H1 (cell line): ENCODE measurements at regions not wholly inside any gene's neighbourhood (a gene's known extent, or its start where the extent isn't known, plus 50 kb on each side); places are given as distances from the start of the nearest gene placed in this dataset.

Source experiments
- CTCF ChIA-PET: fragments of 300-600 bp; sonication (Branson Sonifier 250); formaldehyde crosslinking; loops from one replicate; lab custom pipeline; 2021; ENCODE audit not compliant: partially characterized antibody; lab: Charles Lee
- POLR2A ChIA-PET: fragments of 300-600 bp; sonication (Branson Sonifier 250); formaldehyde crosslinking; loops from one replicate; lab custom pipeline; 2021; ENCODE audit warnings: inconsistent platforms; ENCODE audit not compliant: partially characterized antibody; lab: Charles Lee
- DNase-seq, 2 experiments: peaks; one replicate each; pipeline versions ENCODE4 v3.0.0 to v3.0.0-alpha.2; 2010 to 2022; ENCODE audit warnings: low spot score in 2 of 2, low read depth in 1 of 2, mixed read lengths in 1 of 2
- FAIRE-seq: peaks from 2 replicates; lab custom pipeline; 2011; peaks lifted over from hg19 to GRCh38; lab: Jason Lieb, UNC
- H2AFZ ChIP-seq: 2 replicates; pipeline ENCODE4 v1.8.1; 2012; ENCODE audit warnings: low read length, inconsistent platforms
- H2AK5ac ChIP-seq: 2 replicates; pipeline ENCODE4 v1.6.1; 2013; ENCODE audit warnings: low read depth, low read length
- H2BK120ac ChIP-seq: replicated peaks from 2 replicates; pipeline ENCODE3; 2013; ENCODE audit warnings: low read depth, low read length, inconsistent platforms
- H2BK12ac ChIP-seq: 2 replicates; pipeline ENCODE4 v1.6.1; 2013; ENCODE audit warnings: low read depth, low read length
- H2BK15ac ChIP-seq: 2 replicates; pipeline ENCODE4 v1.6.1; 2013; ENCODE audit warnings: low read length
- H2BK20ac ChIP-seq: 2 replicates; pipeline ENCODE4 v1.6.1; 2013; ENCODE audit warnings: low read length
- H2BK5ac ChIP-seq: 2 replicates; pipeline ENCODE4 v1.6.1; 2013; ENCODE audit warnings: low read depth, low read length
- H3K14ac ChIP-seq: 2 replicates; pipeline ENCODE4 v1.6.1; 2013; ENCODE audit warnings: inconsistent platforms; ENCODE audit not compliant: insufficient read length
- H3K18ac ChIP-seq: 2 replicates; pipeline ENCODE4 v1.6.1; 2013; ENCODE audit warnings: low read length; ENCODE audit errors: extremely low read depth
- H3K23ac ChIP-seq: 2 replicates; pipeline ENCODE4 v1.6.1; 2013; ENCODE audit warnings: inconsistent platforms; ENCODE audit not compliant: insufficient read length
- H3K23me2 ChIP-seq: 2 replicates; pipeline ENCODE4 v1.6.1; 2013; ENCODE audit warnings: low read depth, low read length
- H3K27ac ChIP-seq: 2 replicates; pipeline ENCODE4 v1.6.1; 2011; ENCODE audit warnings: low read depth, low read length, inconsistent platforms
- H3K27me3 ChIP-seq, 4 experiments: replicated peaks in 1 of 4; 1 replicate in 1 of 4; 2 replicates in 3 of 4; pipeline versions ENCODE4 v1.6.1 to v1.8.1; 2011 to 2013; ENCODE audit warnings: low read length in 3 of 4, mild to moderate bottlenecking in 3 of 4, inconsistent platforms in 2 of 4, mixed read lengths in 2 of 4, moderate library complexity in 1 of 4; ENCODE audit not compliant: control insufficient read depth in 3 of 4, insufficient read depth in 3 of 4; ENCODE audit errors: extremely low read depth in 1 of 4
- H3K36me3 ChIP-seq, 4 experiments: 2 replicates each; pipeline versions ENCODE4 v1.6.1 to v1.8.1; 2011 to 2013; ENCODE audit warnings: mild to moderate bottlenecking in 4 of 4, low read length in 3 of 4, moderate library complexity in 2 of 4, control low read depth in 1 of 4, inconsistent platforms in 1 of 4; ENCODE audit not compliant: insufficient read depth in 4 of 4, control insufficient read depth in 2 of 4
- H3K4ac ChIP-seq: replicated peaks from 2 replicates; pipeline ENCODE3; 2013; ENCODE audit warnings: low read length, low read depth, mixed read lengths, inconsistent platforms; ENCODE audit not compliant: insufficient read length
- H3K4me1 ChIP-seq, 4 experiments: replicated peaks in 1 of 4; 1 replicate in 1 of 4; 2 replicates in 3 of 4; pipeline versions ENCODE4 v1.6.1 to v1.8.1; 2011 to 2013; ENCODE audit warnings: low read length in 3 of 4, inconsistent platforms in 2 of 4, mixed read lengths in 1 of 4; ENCODE audit not compliant: insufficient read depth in 4 of 4, control insufficient read depth in 3 of 4
- H3K4me2 ChIP-seq, 2 experiments: 2 replicates each; pipeline versions ENCODE4 v1.6.1 to v1.8.1; 2011 to 2013; ENCODE audit warnings: low read depth in 2 of 2, low read length in 2 of 2, control low read depth in 1 of 2, inconsistent platforms in 1 of 2, mild to moderate bottlenecking in 1 of 2; ENCODE audit not compliant: insufficient read depth in 1 of 2
- H3K4me3 ChIP-seq, 4 experiments: fragments of 200-600, 300-600 bp in 1 of 4; sonication (generic), shearing (Covaris generic), sonication (Bioruptor Twin) in 1 of 4; 2 replicates each; pipeline versions ENCODE4 v1.5.1 to v1.8.1; 2011 to 2016; ENCODE audit warnings: low read length in 4 of 4, low read depth in 3 of 4, control low read depth in 2 of 4, inconsistent platforms in 2 of 4, mild to moderate bottlenecking in 2 of 4, mixed read lengths in 1 of 4, moderate library complexity in 1 of 4; ENCODE audit not compliant: insufficient read depth in 2 of 4; ENCODE audit errors: extremely low read depth in 1 of 4
- H3K56ac ChIP-seq: replicated peaks from 2 replicates; pipeline ENCODE3; 2013; ENCODE audit warnings: low read depth, mild to moderate bottlenecking, mixed read lengths, low read length, inconsistent platforms; ENCODE audit not compliant: insufficient read length
- H3K79me1 ChIP-seq: 2 replicates; pipeline ENCODE4 v1.6.1; 2013; ENCODE audit warnings: low read depth, low read length, control low read depth
- H3K79me2 ChIP-seq, 2 experiments: 2 replicates each; pipeline versions ENCODE4 v1.6.1 to v1.8.1; 2012 to 2013; ENCODE audit warnings: low read length in 2 of 2, mild to moderate bottlenecking in 2 of 2, inconsistent platforms in 1 of 2; ENCODE audit not compliant: insufficient read depth in 2 of 2, control insufficient read depth in 1 of 2
- H3K9ac ChIP-seq, 4 experiments: replicated peaks in 1 of 4; 1 replicate in 1 of 4; 2 replicates in 3 of 4; pipeline versions ENCODE4 v1.6.1 to v1.8.1; 2011 to 2013; ENCODE audit warnings: low read depth in 3 of 4, low read length in 3 of 4, control low read depth in 2 of 4, mild to moderate bottlenecking in 2 of 4, moderate library complexity in 2 of 4, inconsistent platforms in 1 of 4; ENCODE audit errors: extremely low read depth in 1 of 4
- H3K9me3 ChIP-seq, 2 experiments: 2 replicates each; pipeline versions ENCODE4 v1.6.1 to v1.8.1; 2012 to 2013; ENCODE audit warnings: mild to moderate bottlenecking in 2 of 2, moderate library complexity in 2 of 2, control low read depth in 1 of 2, inconsistent platforms in 1 of 2, low read depth in 1 of 2, low read length in 1 of 2, mixed read lengths in 1 of 2; ENCODE audit not compliant: insufficient read depth in 2 of 2
- H4K20me1 ChIP-seq, 2 experiments: replicated peaks in 1 of 2; 2 replicates each; pipeline versions ENCODE3 to v1.8.1; 2011 to 2013; ENCODE audit warnings: inconsistent platforms in 2 of 2, low read length in 2 of 2, mild to moderate bottlenecking in 1 of 2; ENCODE audit not compliant: insufficient read depth in 2 of 2, control insufficient read depth in 1 of 2
- H4K5ac ChIP-seq: 2 replicates; pipeline ENCODE4 v1.6.1; 2013; ENCODE audit warnings: low read length, low read depth, mixed read lengths, inconsistent platforms; ENCODE audit not compliant: insufficient read length
- H4K8ac ChIP-seq: 2 replicates; pipeline ENCODE4 v1.8.0; 2013; ENCODE audit warnings: mild to moderate bottlenecking, moderate library complexity, low read length, inconsistent platforms; ENCODE audit not compliant: insufficient read depth; ENCODE audit errors: extremely low read depth
- H4K91ac ChIP-seq: replicated peaks from 2 replicates; pipeline ENCODE3; 2013; ENCODE audit warnings: low read length, mixed read lengths, inconsistent platforms; ENCODE audit not compliant: insufficient read length
- CBX5 ChIP-seq: fragments of 300-800, 300-1000 bp; sonication (generic); IDR thresholded peaks from 2 replicates; pipeline ENCODE4 v1.7.1; 2016; ENCODE audit warnings: antibody characterized with exemption, low read length, low read depth
- CBX8 ChIP-seq: fragments of 300-800, 300-1000 bp; sonication (generic); IDR thresholded peaks from 2 replicates; pipeline ENCODE4 v1.7.1; 2016; ENCODE audit warnings: low read depth, low read length, borderline replicate concordance
- CEBPB ChIP-seq: IDR thresholded peaks from 2 replicates; pipeline ENCODE4 v1.6.1; 2012; ENCODE audit warnings: low read depth, low read length
- CHD1 ChIP-seq: IDR thresholded peaks from 2 replicates; pipeline ENCODE4 v1.6.1; 2012; ENCODE audit warnings: low read depth, low read length, improper control_type of control experiment
- KDM4A ChIP-seq: IDR thresholded peaks from one replicate; pipeline ENCODE4 v1.7.1; 2012; ENCODE audit warnings: low read depth, mild to moderate bottlenecking, moderate library complexity, low read length, inconsistent platforms; ENCODE audit not compliant: severe bottlenecking
- KDM5A ChIP-seq: fragments of 200-600 bp; IDR thresholded peaks from 2 replicates; pipeline ENCODE4 v1.7.1; 2012; ENCODE audit warnings: mild to moderate bottlenecking, low read length, inconsistent platforms, mixed read lengths
- RBBP5 ChIP-seq: IDR thresholded peaks from 2 replicates; pipeline ENCODE4 v1.7.1; 2012; ENCODE audit warnings: low read depth, mild to moderate bottlenecking, inconsistent platforms, low read length, moderate library complexity, borderline replicate concordance
- RNF2 ChIP-seq: fragments of 200-900, 300-1000 bp; sonication (generic); IDR thresholded peaks from 2 replicates; pipeline ENCODE4 v1.7.1; 2016; ENCODE audit warnings: borderline replicate concordance, low read depth, mild to moderate bottlenecking, antibody characterized with exemption, low read length; ENCODE audit not compliant: poor library complexity, severe bottlenecking; ENCODE audit errors: missing control alignments
- RXRA ChIP-seq: IDR thresholded peaks from 2 replicates; pipeline ENCODE4 v1.6.1; 2011; ENCODE audit warnings: low read depth, mild to moderate bottlenecking, low read length, moderate library complexity; ENCODE audit not compliant: insufficient read depth
- SIN3A ChIP-seq, 2 experiments: IDR thresholded peaks in 1 of 2; conservative IDR thresholded peaks in 1 of 2; 2 replicates each; pipeline ENCODE4 v1.6.1; 2011 to 2012; ENCODE audit warnings: low read length in 2 of 2, improper control_type of control experiment in 1 of 2, low read depth in 1 of 2, mild to moderate bottlenecking in 1 of 2
- SP2 ChIP-seq: IDR thresholded peaks from 2 replicates; pipeline ENCODE4 v1.6.1; 2012; ENCODE audit warnings: mild to moderate bottlenecking, low read length, inconsistent platforms
- TEAD4 ChIP-seq: IDR thresholded peaks from 2 replicates; pipeline ENCODE4 v1.6.1; 2012; ENCODE audit warnings: low read depth, low read length, inconsistent platforms, mixed read lengths
- WGBS, 2 experiments: shearing (Covaris generic) in 1 of 2; methylation state at CpG; one replicate each; pipeline versions ENCODE4 v1.1.6 to v1.1.7; 2013 to 2015; ENCODE audit warnings: low lambda C conversion rate in 2 of 2, mixed read lengths in 2 of 2, inconsistent platforms in 1 of 2, low coverage in 1 of 2, missing lambda C conversion rate in 1 of 2; ENCODE audit not compliant: insufficient replicate concordance in 2 of 2, insufficient coverage in 1 of 2, insufficient read length in 1 of 2; ENCODE audit errors: extremely low coverage in 1 of 2, missing lambda C conversion rate in 1 of 2; 5-methylcytosine and 5-hydroxymethylcytosine counted together

- ChIA-PET POLR2A (interaction anchor here (3.0 kb wide), 1 partner anchor 18 kb away, joined by 16 read pairs; no protein-coding TSS in a partner anchor), CTCF (interaction anchor here (1.0 to 2.9 kb wide), 6 partner anchors 11 to 171 kb away, joined by 3 to 24 read pairs (median 6); no protein-coding TSS in a partner anchor)
- Histone ChIP-seq H4K20me1 (no peaks in the 10 kb centered on the region), H4K91ac (no peak overlapping the region), H3K27me3 (no peaks in the 10 kb centered on the region), H2BK120ac (no peak overlapping the region), H3K4me2 (no peak overlapping the region), H3K4me1 (peaks cover 2 to 5% (median 3%) of the 10 kb centered on the region in 4 experiments; a peak in 4 of 7 replicates), H3K23ac (no peak overlapping the region), H3K4ac (no peak overlapping the region), H2BK20ac (no peak overlapping the region), H4K5ac (no peak overlapping the region), H3K79me2 (no peaks in the 10 kb centered on the region), H2AK5ac (no peak overlapping the region), H3K9me3 (no peaks in the 10 kb centered on the region), H2BK5ac (no peak overlapping the region)
- FAIRE-seq, result peak; percentile 57
- DNase-seq, result no peak
- TF ChIP-seq CBX5 (no peak), KDM5A (no peak), SP2 (no peak), RXRA (no peak), RNF2 (no peak), SIN3A (conservative IDR thresholded peaks at IDR 0.05 in 1 of 2, IDR thresholded peaks at IDR 0.05 in 1 of 2; ENCODE audit: low read depth in 1 of 2, low read length in 2 of 2) (no peak), CEBPB (no peak), KDM4A (no peak), TEAD4 (no peak), CBX8 (no peak), RBBP5 (no peak), CHD1 (no peak)
- TF ChIP-seq, all 59 proteins: peak for 0
- no peaks in the 10 kb centered on the region for H3K79me1 ChIP-seq
- H3K36me3 ChIP-seq, result no peaks in the 10 kb centered on the region
- no peak overlapping the region for H3K18ac ChIP-seq
- no peak overlapping the region for H3K9ac ChIP-seq
- H3K27ac ChIP-seq, result no peak overlapping the region
- no peak overlapping the region for H3K14ac ChIP-seq
- H2AFZ ChIP-seq, result no peak overlapping the region
- no peak overlapping the region for H3K56ac ChIP-seq
- no peak overlapping the region for H2BK12ac ChIP-seq
- no peak overlapping the region for H2BK15ac ChIP-seq
- no peak overlapping the region for H3K4me3 ChIP-seq
- H4K8ac ChIP-seq, result no peak overlapping the region
- WGBS, 2 experiments, result 83% methylated on average over 2 of the region's 2 CpGs; no CpG with 5 or more reads in 1 of the 2 experiments
- H3K23me2 ChIP-seq, result no peaks in the 10 kb centered on the region
These were observed 132.4 kb downstream of the MRPL57 start for GRCh38 chr13:21308906-21309305.
